ENCODE measurements at regions not wholly inside any gene's neighbourhood (a gene's known extent, or its start where the extent isn't known, plus 50 kb on each side); places are given as distances from the start of the nearest gene placed in this dataset.

DNA sequence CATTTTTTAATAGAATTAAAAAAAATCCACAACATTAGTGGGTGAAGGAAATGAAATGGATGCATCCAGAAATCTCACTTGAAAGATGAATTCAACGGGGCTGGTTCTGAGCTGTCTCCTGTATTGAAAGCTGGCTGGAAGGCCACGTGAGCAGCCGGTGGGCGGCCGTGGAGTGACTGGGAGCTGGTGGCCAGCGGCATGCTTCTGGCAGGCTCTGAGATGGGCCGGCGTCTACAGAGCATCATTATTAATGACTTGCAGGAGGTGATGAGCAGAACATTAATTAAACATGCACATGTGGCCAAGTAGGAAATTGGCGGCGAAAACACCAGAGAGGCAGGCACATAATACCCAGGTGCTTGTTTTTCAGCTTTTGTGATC lies 115.6 kb upstream of the LMO4 start:
- no peaks in the 10 kb centered on the region for H3K4me1 Mint-ChIP-seq
- H3K4me3 Mint-ChIP-seq, result no peak overlapping the region
- peaks cover 4 to 14% (median 14%) of the 10 kb centered on the region in 3 donors for H3K27me3 Mint-ChIP-seq
- H3K36me3 Mint-ChIP-seq, result no peaks in the 10 kb centered on the region
- peaks cover 3 to 19% (median 5%) of the 10 kb centered on the region in 7 donors for H3K9me3 Mint-ChIP-seq
- no peak overlapping the region for H3K27ac Mint-ChIP-seq
- no peak for ATAC-seq (ENCODE audit: low read depth in 2 of 2)
- no peak for DNase-seq

DNA sequence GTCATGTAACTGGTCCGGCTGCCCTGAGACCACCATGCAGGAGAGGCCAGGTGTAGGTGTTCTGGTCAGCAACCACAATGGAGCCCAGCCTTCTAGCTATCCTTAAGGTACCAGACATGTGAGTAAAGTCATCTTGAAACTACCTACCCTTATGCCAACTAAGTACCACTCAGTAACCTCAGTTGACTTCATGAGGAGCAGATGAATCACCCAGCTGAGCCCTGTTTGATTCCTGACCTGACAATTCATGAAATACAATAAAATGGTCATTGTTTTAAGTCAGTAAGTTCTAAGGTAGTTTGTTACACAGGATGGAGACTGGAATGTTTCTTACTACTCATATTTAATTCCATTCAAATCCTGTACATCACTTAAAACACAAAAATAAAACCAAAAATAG lies 113.1 kb upstream of the LMO4 start:
- Mint-ChIP-seq H3K36me3 (no peaks in the 10 kb centered on the region), H3K27me3 (peaks cover 4 to 10% (median 8%) of the 10 kb centered on the region in 3 donors), H3K27ac (no peak overlapping the region), H3K9me3 (peaks cover 0 to 19% (median 5%) of the 10 kb centered on the region in 7 donors), H3K4me3 (no peak overlapping the region), H3K4me1 (no peaks in the 10 kb centered on the region)
- DNase-seq (no peak), ATAC-seq (ENCODE audit: low read depth in 2 of 2) (no peak)

DNA sequence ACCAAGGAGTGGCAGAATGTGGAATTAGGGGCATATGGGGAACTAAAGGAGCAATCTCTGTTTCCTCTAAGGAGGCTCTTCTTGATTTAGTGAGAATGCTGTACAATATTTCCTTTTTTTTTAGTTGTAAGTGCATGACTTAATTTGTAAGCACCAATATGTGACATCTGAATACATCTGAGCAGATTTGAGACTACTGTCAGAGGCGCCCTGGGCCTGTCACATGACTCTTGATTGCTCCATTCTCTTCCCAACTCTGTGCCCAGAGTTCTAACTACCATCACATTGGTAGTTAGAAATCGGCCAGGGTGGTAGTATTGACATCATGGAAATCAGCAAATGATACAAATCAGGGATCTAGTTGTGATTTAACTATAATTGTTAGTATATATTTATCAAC lies 110.1 kb upstream of the LMO4 start:
- Mint-ChIP-seq H3K27ac (no peak overlapping the region), H3K4me1 (no peaks in the 10 kb centered on the region)

DNA sequence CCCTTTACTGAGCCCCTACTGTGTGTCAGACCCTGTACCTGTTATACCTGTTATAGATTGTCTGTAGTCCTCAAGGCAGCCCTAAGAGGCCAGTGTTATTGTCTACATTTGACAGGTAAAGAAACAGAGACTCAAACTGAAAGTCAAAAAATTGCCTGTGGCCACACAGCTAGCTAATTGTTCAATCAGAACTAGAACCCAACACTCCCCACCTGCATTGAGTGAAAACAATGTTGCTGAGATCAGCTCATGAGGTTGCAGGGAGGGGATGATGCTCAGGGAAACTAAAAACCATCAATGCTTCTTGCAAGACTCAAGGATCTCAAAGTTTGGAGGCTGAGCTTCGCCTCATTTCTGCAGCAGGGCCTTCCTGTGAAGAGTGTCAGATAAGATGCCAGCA lies 109.5 kb upstream of the LMO4 start:
- no peak for ATAC-seq (ENCODE audit: low read depth in 2 of 2)
- Mint-ChIP-seq H3K4me1 (no peaks in the 10 kb centered on the region), H3K27ac (no peak overlapping the region), H3K4me3 (no peak overlapping the region), H3K9me3 (peaks cover 0 to 19% (median 5%) of the 10 kb centered on the region in 7 donors), H3K36me3 (no peaks in the 10 kb centered on the region), H3K27me3 (peaks cover 0 to 5% (median 0%) of the 10 kb centered on the region in 3 donors)
- no peak for DNase-seq

More for the DNA sequence above, 110.1 kb upstream of the LMO4 start:
- H3K9me3 Mint-ChIP-seq, result peaks cover 0 to 19% (median 5%) of the 10 kb centered on the region in 7 donors
- no peaks in the 10 kb centered on the region for H3K36me3 Mint-ChIP-seq
- ATAC-seq (ENCODE audit: low read depth in 2 of 2), result no peak
- peaks cover 0 to 5% (median 0%) of the 10 kb centered on the region in 3 donors for H3K27me3 Mint-ChIP-seq
- no peak for DNase-seq
- no peak overlapping the region for H3K4me3 Mint-ChIP-seq

DNA sequence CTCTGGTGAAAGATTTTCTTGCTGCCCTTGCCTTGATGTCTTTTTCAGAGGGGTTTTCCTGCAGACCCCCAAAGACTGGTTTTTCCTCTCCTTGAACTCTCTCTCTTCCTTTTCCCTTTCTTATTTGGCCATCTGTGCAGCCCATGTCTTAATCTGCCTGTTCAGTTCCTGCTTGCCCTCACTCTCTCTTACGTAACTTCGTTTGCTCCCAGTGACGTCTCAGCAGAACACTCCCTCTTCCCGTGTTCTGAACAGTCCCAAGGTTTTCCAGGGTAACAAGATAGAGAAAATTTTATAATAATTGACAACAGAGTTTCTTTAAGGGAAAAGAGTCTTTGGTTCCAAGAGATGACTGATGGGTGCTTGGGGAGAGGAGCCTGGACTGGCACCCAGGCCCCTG lies 109.1 kb upstream of the LMO4 start:
- Mint-ChIP-seq H3K27me3 (peaks cover 0 to 5% (median 0%) of the 10 kb centered on the region in 3 donors), H3K36me3 (no peaks in the 10 kb centered on the region), H3K9me3 (peaks cover 0 to 19% (median 5%) of the 10 kb centered on the region in 7 donors), H3K4me3 (no peak overlapping the region), H3K4me1 (no peaks in the 10 kb centered on the region), H3K27ac (peak overlapping the region in 1 of 6 donors; percentile 15)
- ATAC-seq (ENCODE audit: low read depth in 2 of 2), result no peak
- no peak for DNase-seq

DNA sequence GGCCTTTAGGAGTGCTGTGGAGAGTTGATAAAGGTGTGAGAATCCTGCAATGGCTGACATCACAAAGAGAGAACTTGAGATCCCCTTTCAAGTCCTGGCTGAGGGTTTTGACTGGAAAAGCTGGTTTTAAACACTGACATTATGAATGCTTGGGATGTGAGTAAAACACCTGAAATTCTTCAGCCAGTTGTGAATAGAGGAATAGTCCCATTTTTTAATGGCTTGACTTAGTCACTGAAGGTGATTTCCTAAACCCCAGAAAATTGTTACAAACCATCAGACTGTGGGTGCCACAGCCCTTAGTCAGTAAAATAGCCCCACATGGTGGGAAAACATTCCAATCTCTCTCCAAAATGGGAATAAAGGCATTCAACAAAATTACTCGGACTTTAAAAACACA lies 107.7 kb upstream of the LMO4 start:
- Mint-ChIP-seq H3K4me3 (no peak overlapping the region), H3K4me1 (peaks cover 3 to 6% (median 4%) of the 10 kb centered on the region in 3 donors), H3K36me3 (no peaks in the 10 kb centered on the region), H3K27me3 (peaks cover 0 to 5% (median 0%) of the 10 kb centered on the region in 3 donors), H3K9me3 (peaks cover 0 to 9% (median 2%) of the 10 kb centered on the region in 7 donors), H3K27ac (no peak overlapping the region)
- ATAC-seq (ENCODE audit: low read depth in 2 of 2) (no peak), DNase-seq (no peak)

DNA sequence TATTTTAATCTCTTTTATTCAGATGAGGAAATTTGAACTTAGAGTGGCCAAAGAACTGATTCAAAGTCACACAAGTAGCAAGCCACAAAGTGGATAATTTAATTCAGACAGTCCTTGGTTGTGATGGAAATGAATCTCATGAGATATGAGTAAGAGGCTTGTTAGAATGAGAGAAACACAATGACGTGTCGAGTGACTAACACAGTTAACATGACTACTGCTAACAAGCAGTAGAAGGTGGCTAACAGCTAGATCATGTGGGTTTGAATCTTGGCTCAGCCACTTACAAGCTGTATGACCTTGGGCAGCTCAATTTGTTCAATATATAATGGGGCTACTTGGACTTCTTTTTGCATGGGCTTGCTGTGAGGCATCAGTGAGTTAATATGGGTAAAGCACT lies 104.5 kb upstream of the LMO4 start:
- Mint-ChIP-seq H3K9me3 (peaks cover 0 to 4% (median 0%) of the 10 kb centered on the region in 7 donors), H3K4me1 (peaks cover 11 to 16% (median 13%) of the 10 kb centered on the region in 3 donors), H3K27me3 (no peaks in the 10 kb centered on the region), H3K4me3 (no peak overlapping the region), H3K36me3 (no peaks in the 10 kb centered on the region), H3K27ac (no peak overlapping the region)
- no peak for DNase-seq
- ATAC-seq (ENCODE audit: low read depth in 2 of 2), result no peak

DNA sequence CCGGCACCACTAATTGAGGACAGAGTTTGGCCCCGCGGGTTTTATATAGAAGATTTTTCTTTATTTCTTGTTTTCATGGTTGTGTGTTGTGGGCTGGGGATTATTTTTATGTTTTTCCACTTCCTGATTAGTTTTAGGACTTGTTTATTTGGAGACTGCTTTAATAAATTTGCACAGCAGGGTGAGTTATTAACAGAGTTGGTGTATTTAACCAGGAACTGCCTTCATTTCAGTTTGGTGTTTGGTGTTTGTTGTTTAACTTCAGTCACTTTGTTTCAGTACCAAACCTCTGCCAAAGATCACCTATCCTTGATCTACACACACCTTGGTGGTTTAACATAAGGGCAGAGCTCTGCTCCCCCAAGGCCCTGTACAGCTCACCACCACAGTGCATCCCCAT lies 103.5 kb upstream of the LMO4 start:
- ATAC-seq (ENCODE audit: low read depth in 2 of 2) (no peak), DNase-seq (no peak)
- Mint-ChIP-seq H3K27me3 (no peaks in the 10 kb centered on the region), H3K4me3 (no peak overlapping the region), H3K4me1 (peaks cover 11 to 16% (median 13%) of the 10 kb centered on the region in 3 donors), H3K9me3 (peaks cover 0 to 4% (median 0%) of the 10 kb centered on the region in 7 donors), H3K27ac (no peak overlapping the region), H3K36me3 (no peaks in the 10 kb centered on the region)

DNA sequence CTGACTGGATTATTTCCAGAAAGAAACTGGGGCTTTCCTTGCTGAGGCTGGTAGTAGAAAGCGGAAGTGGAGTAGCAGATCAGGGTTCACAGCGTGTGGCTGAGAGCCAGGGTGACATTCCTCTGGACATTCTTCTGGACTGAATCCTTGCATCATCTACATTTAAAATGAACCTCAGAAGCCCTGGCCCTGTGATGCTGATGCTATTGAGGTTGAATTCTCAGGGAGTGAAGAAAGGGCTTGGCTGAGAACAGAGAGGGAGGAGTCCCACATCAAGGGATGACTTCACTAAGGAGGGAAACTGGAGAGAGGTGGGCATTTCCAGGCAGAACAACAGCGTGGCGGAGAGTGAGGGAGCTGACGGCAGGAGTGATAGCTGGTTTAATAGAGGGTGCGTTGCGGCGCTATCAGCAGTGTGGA lies 102.3 kb upstream of the LMO4 start:
- peak overlapping the region in 1 of 8 donors; percentile 31 for H3K4me3 Mint-ChIP-seq
- peaks cover 0 to 4% (median 0%) of the 10 kb centered on the region in 7 donors for H3K9me3 Mint-ChIP-seq
- no peak for DNase-seq
- ATAC-seq (ENCODE audit: low read depth in 2 of 2), result peak in 1 of 2 donors; percentile 53
- H3K4me1 Mint-ChIP-seq, result peaks cover 11 to 16% (median 13%) of the 10 kb centered on the region in 3 donors
- no peaks in the 10 kb centered on the region for H3K27me3 Mint-ChIP-seq
- no peaks in the 10 kb centered on the region for H3K36me3 Mint-ChIP-seq
- H3K27ac Mint-ChIP-seq, result peak overlapping the region in 3 of 6 donors; percentile 14 to 38 (median 14)

DNA sequence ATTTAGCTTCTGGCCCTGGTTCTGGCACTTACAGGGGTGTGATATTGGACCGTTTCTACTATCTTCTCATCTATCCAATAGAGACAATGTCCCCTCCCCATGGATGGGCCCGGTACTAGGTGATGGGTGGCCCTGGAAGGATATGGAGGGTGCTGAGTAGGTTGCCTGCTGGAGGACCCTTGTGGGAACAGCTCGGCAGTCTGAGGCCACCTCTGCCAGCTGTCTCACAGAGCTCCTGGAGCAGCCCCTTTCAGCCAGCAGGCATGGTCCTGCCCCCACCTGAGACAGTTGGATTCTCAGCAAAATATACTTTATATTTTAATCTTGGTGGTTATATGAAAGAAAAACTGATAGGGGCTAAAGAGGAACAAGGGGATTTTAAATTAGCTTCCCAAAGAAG lies 101.0 kb upstream of the LMO4 start:
- Mint-ChIP-seq H3K36me3 (no peaks in the 10 kb centered on the region), H3K4me1 (peaks cover 11 to 16% (median 13%) of the 10 kb centered on the region in 3 donors), H3K27ac (no peak overlapping the region), H3K4me3 (no peak overlapping the region), H3K27me3 (no peaks in the 10 kb centered on the region), H3K9me3 (peaks cover 0 to 4% (median 0%) of the 10 kb centered on the region in 7 donors)
- ATAC-seq (ENCODE audit: low read depth in 2 of 2) (no peak), DNase-seq (no peak)

DNA sequence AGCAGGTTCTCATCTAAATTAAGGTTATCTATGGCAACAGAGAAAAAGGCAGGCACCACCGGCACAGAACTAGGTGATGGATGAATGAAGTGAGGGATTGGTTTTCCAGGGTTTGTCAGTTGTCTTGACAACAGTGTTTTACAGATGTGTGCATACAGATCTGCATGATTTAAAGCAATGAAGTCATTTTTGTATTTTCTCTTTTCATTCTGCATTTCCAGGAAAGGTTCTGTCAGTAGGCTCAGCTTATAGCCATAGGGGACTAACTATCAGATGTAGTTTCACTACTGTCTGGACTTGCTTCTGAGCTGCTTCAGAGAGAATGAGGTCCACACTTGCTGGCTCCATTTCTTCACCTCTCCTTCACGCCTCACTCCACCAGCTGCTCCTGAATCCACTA lies 98.2 kb upstream of the LMO4 start:
- Mint-ChIP-seq H3K4me1 (peaks cover 11 to 16% (median 12%) of the 10 kb centered on the region in 3 donors), H3K27ac (no peak overlapping the region), H3K36me3 (no peaks in the 10 kb centered on the region), H3K9me3 (peaks cover 0 to 2% (median 0%) of the 10 kb centered on the region in 7 donors), H3K27me3 (peaks cover 0 to 8% (median 3%) of the 10 kb centered on the region in 3 donors), H3K4me3 (no peak overlapping the region)
- ATAC-seq (ENCODE audit: low read depth in 2 of 2) (no peak), DNase-seq (no peak)

DNA sequence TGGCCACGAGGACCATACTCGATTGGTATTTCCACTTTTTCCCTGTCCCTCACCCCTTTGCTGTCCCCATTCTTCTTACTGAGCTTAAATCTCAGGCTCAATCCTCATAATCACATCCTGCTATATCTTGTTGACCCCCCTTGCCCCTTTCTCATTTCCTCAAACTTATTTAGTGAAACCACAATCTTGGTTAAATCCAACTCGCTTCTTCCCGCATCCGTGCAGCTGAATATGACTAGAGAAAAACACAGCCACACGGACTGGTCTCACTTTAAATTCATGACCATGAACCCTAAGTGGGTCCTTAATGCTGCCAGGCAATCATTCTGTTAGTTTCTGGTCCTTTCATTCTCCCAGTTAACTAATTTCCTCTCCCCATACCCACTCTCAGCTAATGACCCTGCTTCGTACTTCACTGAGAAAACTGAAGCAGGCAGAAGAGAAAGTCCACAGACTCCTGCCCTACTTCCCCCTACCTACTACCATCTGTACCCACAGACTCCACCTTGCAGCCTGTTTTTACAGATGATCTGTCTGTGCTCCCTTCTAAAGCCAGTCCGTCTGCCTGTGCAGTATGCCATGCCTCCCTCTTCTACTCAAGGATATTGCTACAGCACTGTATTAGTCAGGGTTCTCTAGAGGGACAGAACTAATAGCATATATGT lies 96.8 kb upstream of the LMO4 start:
- DNase-seq (peak; percentile 1), ATAC-seq (ENCODE audit: low read depth in 2 of 2) (peak; percentile 73 to 86)
- no peak overlapping the region for H3K27ac Mint-ChIP-seq
- H3K9me3 Mint-ChIP-seq, result peaks cover 0 to 2% (median 0%) of the 10 kb centered on the region in 7 donors
- peaks cover 0 to 12% (median 3%) of the 10 kb centered on the region in 3 donors for H3K27me3 Mint-ChIP-seq
- no peaks in the 10 kb centered on the region for H3K36me3 Mint-ChIP-seq
- no peak overlapping the region for H3K4me3 Mint-ChIP-seq
- peaks cover 0 to 8% (median 0%) of the 10 kb centered on the region in 3 donors for H3K4me1 Mint-ChIP-seq

DNA sequence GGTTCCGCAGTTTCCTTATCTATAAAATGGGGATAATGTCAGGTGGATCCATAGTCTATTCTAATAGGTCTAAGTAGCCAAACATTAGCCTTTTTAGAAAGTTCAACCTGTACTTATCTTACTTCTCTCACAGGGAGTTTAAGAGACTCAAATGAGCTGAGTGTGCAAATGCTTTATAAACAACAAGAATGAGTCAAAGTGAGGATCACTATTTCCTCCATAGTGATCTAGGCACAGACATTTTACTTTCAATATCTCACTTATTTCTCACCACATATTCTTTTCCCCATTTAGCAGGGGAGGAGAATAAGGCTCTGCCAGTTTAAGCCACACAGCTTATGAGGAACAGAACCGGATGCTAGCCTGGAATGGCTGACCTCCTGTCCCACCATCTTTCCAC lies 92.1 kb upstream of the LMO4 start:
- H3K4me1 Mint-ChIP-seq, result no peaks in the 10 kb centered on the region
- no peak for ATAC-seq (ENCODE audit: low read depth in 2 of 2)
- no peak for DNase-seq
- peaks cover 0 to 2% (median 0%) of the 10 kb centered on the region in 7 donors for H3K9me3 Mint-ChIP-seq
- no peaks in the 10 kb centered on the region for H3K36me3 Mint-ChIP-seq
- H3K27me3 Mint-ChIP-seq, result peaks cover 6 to 39% (median 17%) of the 10 kb centered on the region in 3 donors
- peak overlapping the region in 1 of 6 donors; percentile 69 for H3K27ac Mint-ChIP-seq
- no peak overlapping the region for H3K4me3 Mint-ChIP-seq

DNA sequence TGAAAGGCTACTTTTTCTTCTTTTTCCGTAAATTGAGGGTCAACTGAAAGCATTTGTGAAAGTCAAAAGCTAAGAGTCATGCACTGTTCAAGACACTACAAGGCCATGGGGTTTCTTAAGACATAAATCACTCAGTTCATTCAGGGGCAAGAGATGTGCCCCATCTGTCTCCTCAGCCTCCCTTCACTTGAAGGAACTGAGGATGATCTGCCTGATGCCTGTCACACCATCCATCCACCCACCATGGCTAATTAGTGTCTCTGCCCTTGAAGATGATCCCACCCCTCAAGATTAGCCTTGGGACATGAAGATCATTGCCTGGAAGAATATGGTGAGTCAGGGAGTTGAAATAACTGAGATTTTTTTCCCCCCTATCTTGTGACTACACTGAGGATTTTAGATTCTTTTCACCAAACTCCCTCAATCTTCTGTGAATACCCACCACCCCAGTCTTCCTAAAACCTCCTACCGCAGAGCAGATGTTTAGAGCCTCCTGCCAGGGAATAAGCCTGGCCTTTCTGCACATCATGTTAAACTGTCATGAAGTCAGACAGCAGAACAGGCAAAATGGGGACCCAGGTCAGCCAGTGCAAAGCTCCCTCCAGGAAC lies 88.6 kb upstream of the LMO4 start:
- Mint-ChIP-seq H3K36me3 (no peaks in the 10 kb centered on the region), H3K9me3 (no peaks in the 10 kb centered on the region), H3K27me3 (peaks cover 3 to 35% (median 21%) of the 10 kb centered on the region in 3 donors), H3K27ac (no peak overlapping the region), H3K4me3 (no peak overlapping the region), H3K4me1 (no peaks in the 10 kb centered on the region)
- ATAC-seq (ENCODE audit: low read depth in 2 of 2), result no peak
- DNase-seq, result no peak

Measured in naive B cell (primary cell).